ENCODE measurements at regions not wholly inside any gene's neighbourhood (a gene's known extent, or its start where the extent isn't known, plus 50 kb on each side); places are given as distances from the start of the nearest gene placed in this dataset.
"Not testable (repeated sequence)": the region's sequence is repeated elsewhere in the genome, so short reads cannot be mapped to it uniquely, and the experiment has no call there.

DNA sequence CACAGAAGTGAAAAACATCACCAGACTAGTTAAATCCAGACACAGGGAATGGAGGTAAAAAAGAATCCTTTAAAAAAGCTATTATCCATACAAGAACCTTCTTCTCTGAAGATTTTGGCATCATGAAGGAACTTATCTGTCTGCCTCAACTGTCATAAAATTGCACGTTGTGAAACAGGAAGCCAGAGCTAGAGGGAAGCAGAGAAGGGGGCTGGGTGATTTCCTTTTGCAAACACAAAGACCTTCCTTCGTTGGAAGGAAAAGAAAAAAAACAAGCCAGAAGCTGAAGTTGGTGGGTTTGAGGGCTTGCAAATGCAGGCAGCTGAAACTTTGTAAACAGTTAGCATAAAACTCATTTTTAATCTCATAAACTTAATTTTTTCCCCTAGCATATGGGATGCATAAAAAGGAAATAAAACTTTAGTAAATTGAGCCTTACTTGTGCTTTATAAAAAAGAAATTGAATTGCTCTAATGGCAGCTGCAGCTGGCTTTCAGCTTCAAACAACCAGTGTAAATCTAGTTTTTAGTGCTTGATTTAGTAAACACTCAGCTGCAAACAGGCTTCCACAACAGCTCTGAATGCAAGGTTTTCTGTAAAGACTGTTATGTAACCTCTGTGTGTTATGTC, 101.6 kb downstream of the OTUD1 start:
- no peak for DNase-seq (ENCODE audit: low read depth)

DNA sequence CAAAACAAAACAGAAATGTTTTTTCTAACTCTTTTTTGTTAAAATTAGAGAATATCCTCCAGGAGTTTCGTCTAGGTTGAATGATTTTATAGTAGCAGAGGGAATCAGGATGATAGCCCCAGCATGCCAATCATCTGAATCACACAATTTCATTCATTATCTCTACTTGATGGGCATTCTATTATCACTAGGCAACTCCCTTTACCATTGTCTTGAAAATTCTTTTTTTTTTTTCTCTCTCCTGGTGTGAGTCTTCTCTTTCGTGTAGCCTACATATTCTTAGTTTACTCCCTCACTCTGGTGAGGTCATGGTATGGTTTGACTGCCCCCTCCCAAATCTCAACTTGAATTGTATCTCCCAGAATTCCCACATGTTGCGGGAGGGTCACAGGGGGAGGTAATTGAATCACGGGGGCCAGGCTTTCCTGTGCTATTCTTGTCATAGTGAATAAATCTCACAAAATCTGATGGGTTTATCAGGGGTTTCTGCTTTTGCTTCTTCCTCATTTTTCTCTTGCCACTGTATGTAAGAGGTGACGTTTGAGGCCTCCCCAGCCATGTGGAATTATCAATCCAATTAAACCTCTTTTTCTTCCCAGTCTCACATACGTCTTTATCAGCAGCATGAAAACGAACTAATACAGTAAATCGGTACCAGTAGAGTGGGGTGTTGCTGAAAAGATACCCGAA, 105.0 kb downstream of the OTUD1 start:
- H3K4me3 ChIP-seq (ENCODE audit: low read depth, low read length) = no peak overlapping the region
- TF ChIP-seq, protein P1, sequence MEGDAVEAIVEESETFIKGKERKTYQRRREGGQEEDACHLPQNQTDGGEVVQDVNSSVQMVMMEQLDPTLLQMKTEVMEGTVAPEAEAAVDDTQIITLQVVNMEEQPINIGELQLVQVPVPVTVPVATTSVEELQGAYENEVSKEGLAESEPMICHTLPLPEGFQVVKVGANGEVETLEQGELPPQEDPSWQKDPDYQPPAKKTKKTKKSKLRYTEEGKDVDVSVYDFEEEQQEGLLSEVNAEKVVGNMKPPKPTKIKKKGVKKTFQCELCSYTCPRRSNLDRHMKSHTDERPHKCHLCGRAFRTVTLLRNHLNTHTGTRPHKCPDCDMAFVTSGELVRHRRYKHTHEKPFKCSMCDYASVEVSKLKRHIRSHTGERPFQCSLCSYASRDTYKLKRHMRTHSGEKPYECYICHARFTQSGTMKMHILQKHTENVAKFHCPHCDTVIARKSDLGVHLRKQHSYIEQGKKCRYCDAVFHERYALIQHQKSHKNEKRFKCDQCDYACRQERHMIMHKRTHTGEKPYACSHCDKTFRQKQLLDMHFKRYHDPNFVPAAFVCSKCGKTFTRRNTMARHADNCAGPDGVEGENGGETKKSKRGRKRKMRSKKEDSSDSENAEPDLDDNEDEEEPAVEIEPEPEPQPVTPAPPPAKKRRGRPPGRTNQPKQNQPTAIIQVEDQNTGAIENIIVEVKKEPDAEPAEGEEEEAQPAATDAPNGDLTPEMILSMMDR (IDR thresholded peaks at IDR 0.05; ENCODE audit: insufficient read depth, low read depth, low read length) = no peak
- no peak for DNase-seq (ENCODE audit: low read depth)

More for the DNA sequence above, 101.6 kb downstream of the OTUD1 start:
- no peak overlapping the region for H3K4me3 ChIP-seq (ENCODE audit: low read depth, low read length)
- TF ChIP-seq, protein P1 (IDR thresholded peaks at IDR 0.05; ENCODE audit: insufficient read depth, low read depth, low read length) = no peak

DNA sequence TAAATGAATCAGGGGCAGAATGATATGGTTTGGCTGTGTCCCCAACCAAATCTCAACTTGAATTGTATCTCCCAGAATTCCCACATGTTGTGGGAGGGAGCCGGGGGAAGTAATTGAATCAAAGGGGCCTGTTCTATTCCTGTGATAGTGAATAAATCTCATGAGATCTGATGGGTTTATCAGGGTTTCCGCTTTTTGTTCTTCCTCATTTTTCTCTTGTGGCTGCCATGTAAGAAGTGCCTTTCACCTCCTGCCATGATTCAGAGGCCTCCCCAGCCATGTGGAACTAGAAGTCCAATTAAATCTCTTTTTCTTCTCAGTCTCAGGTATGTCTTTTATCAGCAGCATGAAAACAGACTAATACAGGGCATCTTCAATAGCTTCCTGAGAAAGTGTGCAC, 107.0 kb downstream of the OTUD1 start:
- not testable (repeated sequence) for DNase-seq (ENCODE audit: low read depth); H3K4me3 ChIP-seq (ENCODE audit: low read depth, low read length)

DNA sequence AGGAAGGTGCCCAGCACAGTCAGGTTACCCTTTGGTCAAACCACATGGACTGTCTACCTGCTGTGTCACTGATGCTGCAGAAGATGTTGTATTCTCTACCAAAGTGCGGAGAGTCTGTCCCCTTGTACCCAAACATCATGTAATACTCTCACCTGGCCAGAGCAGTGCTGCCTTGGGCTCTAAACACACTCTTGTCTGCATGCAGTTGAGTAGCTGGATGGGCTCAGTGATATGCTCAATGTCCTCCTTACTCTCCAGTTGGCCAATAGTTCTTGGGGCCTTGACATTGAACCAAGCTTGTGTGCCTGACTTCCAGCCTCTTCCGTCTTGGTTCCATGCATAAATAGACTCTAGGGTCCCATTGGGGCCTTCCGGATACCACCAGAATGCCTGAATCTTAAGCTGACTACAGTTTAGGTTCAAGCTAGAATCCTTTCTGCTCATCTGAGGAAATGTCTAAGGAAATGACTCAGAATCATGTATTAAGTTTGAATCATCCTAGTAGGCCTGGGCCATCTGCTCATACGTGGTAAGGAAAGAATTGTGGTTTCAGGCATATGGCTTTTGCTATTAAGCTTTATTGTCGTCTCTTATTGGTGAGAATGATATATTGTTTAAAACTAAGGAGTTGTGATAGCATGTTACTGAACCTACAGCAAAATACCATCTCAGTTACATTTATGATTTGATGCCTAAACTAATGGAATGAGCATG, 118.0 kb downstream of the OTUD1 start:
- TF ChIP-seq, protein P1 (IDR thresholded peaks at IDR 0.05; ENCODE audit: insufficient read depth, low read depth, low read length) = no peak
- no peak overlapping the region for H3K4me3 ChIP-seq (ENCODE audit: low read depth, low read length)
- DNase-seq (ENCODE audit: low read depth) = peak; percentile 3

DNA sequence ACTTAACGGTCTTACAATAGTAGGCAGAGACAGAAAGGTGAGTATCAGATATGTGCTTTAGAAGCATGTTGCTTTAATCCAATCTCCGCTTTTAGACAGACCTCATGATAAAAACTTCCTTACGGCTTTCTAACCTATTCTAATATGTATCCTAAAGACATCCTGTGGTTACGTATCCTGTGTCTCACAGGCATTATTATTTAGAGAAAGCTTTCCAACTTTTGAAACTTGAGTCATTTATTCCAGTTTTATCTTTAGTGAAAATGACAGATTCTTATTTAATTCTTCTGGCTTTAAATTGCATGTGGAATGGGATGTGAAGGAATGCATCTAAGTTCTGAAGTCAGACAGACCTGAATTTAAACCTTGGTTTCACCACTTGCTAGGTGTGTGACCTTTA, 118.9 kb downstream of the OTUD1 start:
- TF ChIP-seq, protein P1 (IDR thresholded peaks at IDR 0.05; ENCODE audit: insufficient read depth, low read depth, low read length) = no peak
- DNase-seq (ENCODE audit: low read depth) = no peak
- H3K4me3 ChIP-seq (ENCODE audit: low read depth, low read length) = no peak overlapping the region

DNA sequence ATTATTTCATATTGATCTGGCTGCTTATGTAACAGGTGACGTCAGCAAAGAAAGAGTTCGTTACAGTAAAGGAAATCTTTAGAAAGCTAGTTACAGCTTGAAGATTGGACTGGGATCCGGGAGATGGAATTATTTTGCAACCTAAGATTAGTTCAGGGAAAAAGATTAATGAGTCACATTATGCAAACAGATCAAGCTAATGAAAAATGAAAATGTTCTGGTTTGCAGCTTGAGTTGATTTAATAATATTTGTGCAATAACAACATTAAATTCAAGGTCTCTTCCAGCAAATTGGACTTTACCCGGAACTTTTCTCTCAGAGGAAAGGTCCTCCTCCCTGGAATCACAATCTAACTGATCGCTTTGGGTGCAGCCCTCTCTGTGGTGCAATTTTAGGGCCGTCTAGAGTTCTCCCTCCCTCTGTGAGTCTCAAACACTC, 119.5 kb downstream of the OTUD1 start:
- TF ChIP-seq, protein P1 (IDR thresholded peaks at IDR 0.05; ENCODE audit: insufficient read depth, low read depth, low read length) = no peak
- DNase-seq (ENCODE audit: low read depth) = no peak
- no peak overlapping the region for H3K4me3 ChIP-seq (ENCODE audit: low read depth, low read length)

DNA sequence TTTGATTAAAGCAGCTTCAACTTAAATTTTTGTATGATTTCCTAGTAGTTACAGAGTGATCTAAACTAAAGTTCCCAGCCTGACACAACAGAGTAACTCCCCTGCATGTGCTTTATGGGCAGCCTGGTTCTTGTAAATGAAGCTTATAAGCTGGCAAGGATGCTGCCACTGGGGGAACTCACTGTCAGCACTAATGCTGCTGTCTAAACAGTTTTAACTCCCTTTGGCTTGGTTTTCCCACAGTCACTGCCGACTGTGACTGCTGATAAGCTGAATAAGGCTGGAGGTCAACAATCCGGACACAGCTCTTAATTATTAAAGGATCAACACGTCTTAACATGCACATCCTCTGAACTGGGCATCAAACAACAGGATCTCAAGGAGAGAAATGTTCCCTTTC, 130.1 kb downstream of the OTUD1 start:
- TF ChIP-seq, protein P1 (IDR thresholded peaks at IDR 0.05; ENCODE audit: insufficient read depth, low read depth, low read length) = no peak
- H3K4me3 ChIP-seq (ENCODE audit: low read depth, low read length) = no peak overlapping the region
- DNase-seq (ENCODE audit: low read depth) = no peak

All from fibroblast of villous mesenchyme (primary cell).